ENCODE measurements at regions not wholly inside any gene's neighbourhood (a gene's known extent, or its start where the extent isn't known, plus 50 kb on each side); places are given as distances from the start of the nearest gene placed in this dataset.

GRCh38 chr11:134610116-134610910 is 198.3 kb upstream of the B3GAT1 start:
- TF ChIP-seq KAT7 (CRISPR knock-in tag; IDR thresholded peaks at IDR 0.05; ENCODE audit: borderline replicate concordance) (no peak), ATF6 (CRISPR knock-in tag; IDR thresholded peaks at IDR 0.05) (no peak), CTCF (IDR thresholded peaks at IDR 0.05) (no peak), USF2 (CRISPR knock-in tag; IDR thresholded peaks at IDR 0.05) (no peak), TEAD4 (CRISPR knock-in tag; IDR thresholded peaks at IDR 0.05) (no peak), ZSCAN18 (CRISPR knock-in tag; IDR thresholded peaks at IDR 0.05) (no peak), CREB1 (CRISPR knock-in tag; IDR thresholded peaks at IDR 0.05) (no peak), NR2C2 (CRISPR knock-in tag; IDR thresholded peaks at IDR 0.05) (no peak), PREB (CRISPR knock-in tag; IDR thresholded peaks at IDR 0.05; ENCODE audit: borderline replicate concordance) (no peak)

Measured in WTC11 (cell line).